Stimulated activated CD8-positive, alpha-beta memory T cell treated with anti-CD3 and anti-CD28 coated beads, Interleukin-15, amount 100 ng/mL, for 24 hours (primary cell): ENCODE measurements at regions not wholly inside any gene's neighbourhood (a gene's known extent, or its start where the extent isn't known, plus 50 kb on each side); places are given as distances from the start of the nearest gene placed in this dataset.

Experiments used
- DNase-seq: peaks from one replicate; pipeline ENCODE4 v3.0.0-alpha.2; 2020; ENCODE audit warnings: low read depth

GRCh38 chr20:60213126-60213893 is 255.1 kb downstream of the CDH26 start:
- no peak for DNase-seq

- DNase-seq: no peak
Observed at GRCh38 chr20:60214901-60215815, 256.9 kb downstream of the CDH26 start.

GRCh38 chr20:60215816-60216730 is 257.9 kb downstream of the CDH26 start:
- DNase-seq: no peak

GRCh38 chr20:60219231-60219630 is 261.0 kb downstream of the CDH26 start:
- DNase-seq: no peak

- no peak for DNase-seq
Observed at GRCh38 chr20:60219984-60220562, 261.9 kb downstream of the CDH26 start.

- DNase-seq: no peak
Observed at GRCh38 chr20:60220706-60221105, 262.5 kb downstream of the CDH26 start.

- no peak for DNase-seq
Observed at GRCh38 chr20:60221593-60221992, 263.4 kb downstream of the CDH26 start.

GRCh38 chr20:60222497-60222896 is 264.3 kb downstream of the CDH26 start:
- DNase-seq: no peak

- no peak for DNase-seq
Observed at GRCh38 chr20:60223174-60223573, 265.0 kb downstream of the CDH26 start.

GRCh38 chr20:60224914-60225313 is 266.7 kb downstream of the CDH26 start:
- DNase-seq: no peak

- no peak for DNase-seq
Observed at GRCh38 chr20:60228255-60228654, 270.0 kb downstream of the CDH26 start.

- DNase-seq: no peak
Observed at GRCh38 chr20:60232380-60232779, 274.2 kb downstream of the CDH26 start.

GRCh38 chr20:60233018-60233630 is 274.9 kb downstream of the CDH26 start:
- DNase-seq: no peak

- no peak for DNase-seq
Observed at GRCh38 chr20:60236613-60237012, 278.4 kb downstream of the CDH26 start.

GRCh38 chr20:60237981-60238380 is 279.8 kb downstream of the CDH26 start:
- DNase-seq: no peak

GRCh38 chr20:60238992-60239660 is 280.9 kb downstream of the CDH26 start:
- DNase-seq: no peak

GRCh38 chr20:60239956-60240355 is 281.7 kb downstream of the CDH26 start:
- DNase-seq: no peak

- DNase-seq: no peak
Observed at GRCh38 chr20:60240415-60240814, 282.2 kb downstream of the CDH26 start.

GRCh38 chr20:60240986-60241385 is 282.8 kb downstream of the CDH26 start:
- no peak for DNase-seq

- DNase-seq: no peak
Observed at GRCh38 chr20:60242836-60243505, 284.7 kb downstream of the CDH26 start.
